GM18517 (cell line): ENCODE measurements at regions not wholly inside any gene's neighbourhood (a gene's known extent, or its start where the extent isn't known, plus 50 kb on each side); places are given as distances from the start of the nearest gene placed in this dataset.

Source experiments
- ATAC-seq: cut with Tn5 transposase; IDR thresholded peaks from one replicate; pipeline ENCODE4 v1.9.1; 2021; ENCODE audit warnings: mild to moderate bottlenecking, moderate library complexity; ENCODE audit not compliant: unreplicated experiment

GRCh38 chr2:21281384-21281783 lies 157.6 kb downstream of the TDRD15 start:
- ATAC-seq = no peak

GRCh38 chr2:21281791-21282514 lies 158.2 kb downstream of the TDRD15 start:
- no peak for ATAC-seq

GRCh38 chr2:21282515-21282898 lies 158.7 kb downstream of the TDRD15 start:
- ATAC-seq = no peak

- ATAC-seq = no peak
Observed at GRCh38 chr2:21288299-21288698, 164.5 kb downstream of the TDRD15 start.

GRCh38 chr2:21288739-21289520 lies 165.2 kb downstream of the TDRD15 start:
- ATAC-seq = no peak

GRCh38 chr2:21289551-21289950 lies 165.8 kb downstream of the TDRD15 start:
- no peak for ATAC-seq

- no peak for ATAC-seq
Observed at GRCh38 chr2:21289989-21290388, 166.2 kb downstream of the TDRD15 start.

GRCh38 chr2:21291426-21291825 lies 167.7 kb downstream of the TDRD15 start:
- ATAC-seq = no peak

GRCh38 chr2:21294446-21294845 lies 170.7 kb downstream of the TDRD15 start:
- ATAC-seq = no peak

GRCh38 chr2:21299411-21299810 lies 175.6 kb downstream of the TDRD15 start:
- no peak for ATAC-seq

- no peak for ATAC-seq
Observed at GRCh38 chr2:21301871-21302455, 178.2 kb downstream of the TDRD15 start.

- no peak for ATAC-seq
Observed at GRCh38 chr2:21303876-21304275, 180.1 kb downstream of the TDRD15 start.

GRCh38 chr2:21305581-21305980 lies 181.8 kb downstream of the TDRD15 start:
- ATAC-seq = no peak

- ATAC-seq = no peak
Observed at GRCh38 chr2:21306235-21306634, 182.5 kb downstream of the TDRD15 start.

- ATAC-seq = no peak
Observed at GRCh38 chr2:21307037-21307436, 183.3 kb downstream of the TDRD15 start.

GRCh38 chr2:21310493-21310892 lies 186.7 kb downstream of the TDRD15 start:
- no peak for ATAC-seq

- ATAC-seq = no peak
Observed at GRCh38 chr2:21314322-21314835, 190.6 kb downstream of the TDRD15 start.

GRCh38 chr2:21317131-21317530 lies 193.4 kb downstream of the TDRD15 start:
- ATAC-seq = peak; percentile 89

GRCh38 chr2:21318263-21318662 lies 194.5 kb downstream of the TDRD15 start:
- no peak for ATAC-seq

GRCh38 chr2:21326152-21326551 lies 202.4 kb downstream of the TDRD15 start:
- no peak for ATAC-seq

- no peak for ATAC-seq
Observed at GRCh38 chr2:21328177-21328576, 204.4 kb downstream of the TDRD15 start.
